ENCODE measurements at regions not wholly inside any gene's neighbourhood (a gene's known extent, or its start where the extent isn't known, plus 50 kb on each side); places are given as distances from the start of the nearest gene placed in this dataset.
A peak's percentile ranks its signal among the peaks of the same experiment; 100 is the strongest.

GRCh38 chr2:84306361-84306760 lies 152.7 kb downstream of the SUCLG1 start:
- Mint-ChIP-seq H3K9me3 (peaks cover 0 to 6% of the 10 kb centered on the region in 2 donors), H3K4me3 (no peak overlapping the region)

GRCh38 chr2:84302513-84303412 lies 156.3 kb downstream of the SUCLG1 start:
- peaks cover 14% of the 10 kb centered on the region for H3K9me3 ChIP-seq (ENCODE audit: control insufficient read depth, insufficient read depth, low read length)
- H3K27ac ChIP-seq (ENCODE audit: low read length): no peak overlapping the region
- 45% methylated on average over 3 of the region's 3 CpGs for WGBS (ENCODE audit: insufficient coverage)
- H3K4me1 ChIP-seq (ENCODE audit: control insufficient read depth, insufficient read depth, low read length): no peaks in the 10 kb centered on the region
- intact Hi-C loops (cut with micrococcal nuclease): loop anchor here (1.0 kb wide), 1 partner anchor 279 kb away; no protein-coding TSS in a partner anchor
- H3K4me3 ChIP-seq (ENCODE audit: low read length): no peak overlapping the region
- DNase-seq (peak in 1 of 2 donors; percentile 65), ATAC-seq (peak; percentile 70 to 85 (median 73))
- no peak overlapping the region for H3K27ac Mint-ChIP-seq
- peaks cover 8% of the 10 kb centered on the region for H3K36me3 Mint-ChIP-seq
- H3K36me3 ChIP-seq (ENCODE audit: control insufficient read depth, insufficient read depth, low read length): no peaks in the 10 kb centered on the region
- no peaks in the 10 kb centered on the region for H3K27me3 ChIP-seq (ENCODE audit: control insufficient read depth, insufficient read depth, low read length)
- H3K9me3 Mint-ChIP-seq: peaks cover 0 to 6% of the 10 kb centered on the region in 2 donors
- peaks cover 0 to 8% of the 10 kb centered on the region in 2 donors for H3K4me1 Mint-ChIP-seq
- H3K4me3 Mint-ChIP-seq: no peak overlapping the region
- peaks cover 0 to 9% of the 10 kb centered on the region in 2 donors for H3K27me3 Mint-ChIP-seq (ENCODE audit: low read depth in 2 of 2)
- TF ChIP-seq CTCF (IDR thresholded peaks at IDR 0.05): peak; percentile 71

More at GRCh38 chr2:84306361-84306760, 152.7 kb downstream of the SUCLG1 start:
- no peaks in the 10 kb centered on the region for H3K27me3 ChIP-seq (ENCODE audit: control insufficient read depth, insufficient read depth, low read length)
- no peak for TF ChIP-seq CTCF (IDR thresholded peaks at IDR 0.05)
- no peak for DNase-seq
- peaks cover 8% of the 10 kb centered on the region for H3K36me3 Mint-ChIP-seq
- ATAC-seq: no peak
- intact Hi-C loops (cut with micrococcal nuclease): no loop called here
- no peaks in the 10 kb centered on the region for H3K4me1 ChIP-seq (ENCODE audit: control insufficient read depth, insufficient read depth, low read length)
- 85% methylated on average over 4 of the region's 4 CpGs for WGBS (ENCODE audit: insufficient coverage)
- H3K27ac ChIP-seq (ENCODE audit: low read length): no peak overlapping the region
- peaks cover 2 to 9% of the 10 kb centered on the region in 2 donors for H3K27me3 Mint-ChIP-seq (ENCODE audit: low read depth in 2 of 2)
- no peak overlapping the region for H3K4me3 ChIP-seq (ENCODE audit: low read length)
- H3K9me3 ChIP-seq (ENCODE audit: control insufficient read depth, insufficient read depth, low read length): peaks cover 14% of the 10 kb centered on the region
- H3K4me1 Mint-ChIP-seq: peaks cover 7 to 8% of the 10 kb centered on the region in 2 donors
- no peaks in the 10 kb centered on the region for H3K36me3 ChIP-seq (ENCODE audit: control insufficient read depth, insufficient read depth, low read length)
- no peak overlapping the region for H3K27ac Mint-ChIP-seq

- Histone ChIP-seq H3K27me3 (ENCODE audit: control insufficient read depth, insufficient read depth, low read length) (no peaks in the 10 kb centered on the region), H3K9me3 (ENCODE audit: control insufficient read depth, insufficient read depth, low read length) (peaks cover 11% of the 10 kb centered on the region), H3K36me3 (ENCODE audit: control insufficient read depth, insufficient read depth, low read length) (no peaks in the 10 kb centered on the region), H3K4me1 (ENCODE audit: control insufficient read depth, insufficient read depth, low read length) (no peaks in the 10 kb centered on the region), H3K4me3 (ENCODE audit: low read length) (no peak overlapping the region), H3K27ac (ENCODE audit: low read length) (no peak overlapping the region)
- Mint-ChIP-seq H3K36me3 (peaks cover 8% of the 10 kb centered on the region), H3K27me3 (ENCODE audit: low read depth in 2 of 2) (peaks cover 0 to 8% of the 10 kb centered on the region in 2 donors), H3K4me1 (peaks cover 0 to 8% of the 10 kb centered on the region in 2 donors), H3K27ac (no peak overlapping the region), H3K9me3 (peaks cover 0 to 4% of the 10 kb centered on the region in 2 donors), H3K4me3 (no peak overlapping the region)
- TF ChIP-seq CTCF (IDR thresholded peaks at IDR 0.05): no peak
- intact Hi-C loops (cut with micrococcal nuclease): no loop called here
- ATAC-seq (no peak), DNase-seq (no peak)
- 92% methylated on average over 6 of the region's 6 CpGs for WGBS (ENCODE audit: insufficient coverage)
These were observed 157.4 kb downstream of the SUCLG1 start for GRCh38 chr2:84301717-84302116.

Measured in natural killer cell (primary cell).